Endothelial cell (in vitro differentiated cells): ENCODE measurements at regions not wholly inside any gene's neighbourhood (a gene's known extent, or its start where the extent isn't known, plus 50 kb on each side); places are given as distances from the start of the nearest gene placed in this dataset.
"Not testable (repeated sequence)": the region's sequence is repeated elsewhere in the genome, so short reads cannot be mapped to it uniquely, and the experiment has no call there.

Experiments
- DNase-seq: peaks from one replicate; pipeline ENCODE4 v3.0.0; 2021; ENCODE audit warnings: low spot score
- H3K27ac Mint-ChIP-seq: one replicate; pipeline ENCODE4 v1.8.0; 2021; ENCODE audit warnings: mixed read lengths, inconsistent platforms; ENCODE audit not compliant: unreplicated experiment
- H3K27me3 Mint-ChIP-seq: one replicate; pipeline ENCODE4 v1.8.0; 2021; ENCODE audit warnings: mild to moderate bottlenecking, moderate library complexity, mixed read lengths, inconsistent platforms; ENCODE audit not compliant: unreplicated experiment
- H3K36me3 Mint-ChIP-seq: one replicate; pipeline ENCODE4 v1.8.0; 2021; ENCODE audit warnings: mild to moderate bottlenecking, low read depth, mixed read lengths, inconsistent platforms; ENCODE audit not compliant: unreplicated experiment
- H3K4me1 Mint-ChIP-seq: one replicate; pipeline ENCODE4 v1.8.0; 2021; ENCODE audit warnings: mild to moderate bottlenecking, mixed read lengths, inconsistent platforms; ENCODE audit not compliant: unreplicated experiment
- H3K4me3 Mint-ChIP-seq: one replicate; pipeline ENCODE4 v1.8.0; 2021; ENCODE audit warnings: mild to moderate bottlenecking, mixed read lengths, inconsistent platforms; ENCODE audit not compliant: unreplicated experiment
- H3K9me3 Mint-ChIP-seq: one replicate; pipeline ENCODE4 v1.8.0; 2021; ENCODE audit warnings: mixed read lengths, inconsistent platforms; ENCODE audit not compliant: unreplicated experiment
- CTCF ChIP-seq: fragments of 200-600 bp; sonication (generic); IDR thresholded peaks from one replicate; pipeline ENCODE4 v1.5.0; 2021; ENCODE audit warnings: antibody characterized with exemption; ENCODE audit not compliant: unreplicated experiment

- Mint-ChIP-seq H3K4me1 (peaks cover 21% of the 10 kb centered on the region), H3K27ac (no peak overlapping the region), H3K36me3 (peaks cover 5% of the 10 kb centered on the region), H3K27me3 (peaks cover 2% of the 10 kb centered on the region), H3K4me3 (no peak overlapping the region), H3K9me3 (no peaks in the 10 kb centered on the region)
- DNase-seq, result no peak
- no peak for TF ChIP-seq CTCF
Measured at GRCh38 chr6:125636671-125637070, 112.8 kb upstream of the HEY2 start.

- Mint-ChIP-seq H3K27ac (no peak overlapping the region), H3K9me3 (no peaks in the 10 kb centered on the region)
- TF ChIP-seq CTCF, result no peak
Measured at GRCh38 chr6:125637207-125637606, 112.2 kb upstream of the HEY2 start.

GRCh38 chr6:125639466-125640020 is 109.9 kb upstream of the HEY2 start:
- no peak for DNase-seq

More at GRCh38 chr6:125637207-125637606, 112.2 kb upstream of the HEY2 start:
- Mint-ChIP-seq H3K4me3 (no peak overlapping the region), H3K4me1 (peaks cover 21% of the 10 kb centered on the region), H3K36me3 (peaks cover 5% of the 10 kb centered on the region), H3K27me3 (peaks cover 3% of the 10 kb centered on the region)
- no peak for DNase-seq

GRCh38 chr6:125640441-125641150 is 108.8 kb upstream of the HEY2 start:
- Mint-ChIP-seq H3K4me1 (peaks cover 21% of the 10 kb centered on the region), H3K4me3 (no peak overlapping the region), H3K27ac (no peak overlapping the region), H3K36me3 (peaks cover under 1% of the 10 kb centered on the region), H3K9me3 (no peaks in the 10 kb centered on the region), H3K27me3 (peaks cover 3% of the 10 kb centered on the region)
- TF ChIP-seq CTCF, result no peak
- DNase-seq, result no peak

More at GRCh38 chr6:125639466-125640020, 109.9 kb upstream of the HEY2 start:
- H3K4me3 Mint-ChIP-seq, result no peak overlapping the region
- H3K27ac Mint-ChIP-seq, result no peak overlapping the region
- H3K27me3 Mint-ChIP-seq, result peaks cover 3% of the 10 kb centered on the region
- peaks cover 21% of the 10 kb centered on the region for H3K4me1 Mint-ChIP-seq
- no peak for TF ChIP-seq CTCF
- H3K36me3 Mint-ChIP-seq, result peaks cover 5% of the 10 kb centered on the region
- H3K9me3 Mint-ChIP-seq, result no peaks in the 10 kb centered on the region

GRCh38 chr6:125643967-125644661 is 105.3 kb upstream of the HEY2 start:
- not testable (repeated sequence) for H3K36me3 Mint-ChIP-seq
- peaks cover 15% of the 10 kb centered on the region for H3K4me1 Mint-ChIP-seq

More at GRCh38 chr6:125643967-125644661, 105.3 kb upstream of the HEY2 start:
- H3K9me3 Mint-ChIP-seq, DNase-seq, H3K27ac Mint-ChIP-seq, H3K27me3 Mint-ChIP-seq, H3K4me3 Mint-ChIP-seq: not testable (repeated sequence)
